ENCODE measurements at regions not wholly inside any gene's neighbourhood (a gene's known extent, or its start where the extent isn't known, plus 50 kb on each side); places are given as distances from the start of the nearest gene placed in this dataset.

- TF ChIP-seq POLR2AphosphoS5 (IDR thresholded peaks at IDR 0.05; ENCODE audit: borderline replicate concordance, low read depth, low read length) (no peak), FOXP2 (optimal IDR thresholded peaks at IDR 0.05; ENCODE audit: control extremely low read depth, extremely low read length, insufficient read depth) (no peak)
These were observed 331.5 kb upstream of the ARGLU1 start for GRCh38 chr13:106899442-106899841.

All from SK-N-MC (cell line).